Sciatic nerve (tissue), 2 donors: ENCODE measurements at regions not wholly inside any gene's neighbourhood (a gene's known extent, or its start where the extent isn't known, plus 50 kb on each side); places are given as distances from the start of the nearest gene placed in this dataset.

Source experiments
- ATAC-seq: fragments of 200-7000 bp; cut with Tn5 transposase; one replicate; pipeline ENCODE4 v1.9.1; 2020; ENCODE audit warnings: mild to moderate bottlenecking, moderate library complexity
- DNase-seq: peaks from one replicate; pipeline ENCODE4 v3.0.0-alpha.2; 2020; ENCODE audit warnings: low spot score
- intact Hi-C: fragments of 100-400 bp; cut with DNase I; formaldehyde crosslinking; loops from one replicate; pipeline ENCODE4 v1.14.2; 2022
- donor health status: DM: no; HTN: no; CAD: no.
- donor health status: DM: no; HTN: no; CAD: no.

- ATAC-seq, result no peak
These were observed 508.8 kb downstream of the PSAT1 start for GRCh38 chr9:78805771-78806170.

GRCh38 chr9:78806492-78807160 is 509.7 kb downstream of the PSAT1 start:
- intact Hi-C loops, result no loop called here
- ATAC-seq (no peak), DNase-seq (no peak)

More at GRCh38 chr9:78805771-78806170, 508.8 kb downstream of the PSAT1 start:
- intact Hi-C loops, result no loop called here
- DNase-seq, result no peak

DNA sequence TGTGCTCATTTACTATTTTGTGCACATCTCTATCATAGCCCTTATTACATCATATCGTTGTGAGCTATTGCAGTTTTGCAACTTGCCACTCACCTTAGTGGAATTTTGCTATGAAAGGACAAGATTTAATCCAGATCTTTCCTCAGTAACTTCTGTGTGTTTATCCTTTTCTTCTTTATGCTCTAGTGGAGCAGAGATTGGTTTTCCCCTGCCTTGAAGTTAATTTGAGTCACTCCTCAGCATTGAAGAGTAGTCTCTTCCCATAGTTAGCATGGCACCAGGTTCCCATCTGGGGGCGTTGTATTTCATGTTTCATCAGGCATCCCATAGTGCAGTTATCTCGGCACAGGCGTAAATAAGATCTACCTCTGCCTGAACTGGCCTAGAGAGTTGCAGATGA is 510.4 kb downstream of the PSAT1 start:
- ATAC-seq (no peak), DNase-seq (no peak)
- intact Hi-C loops, result no loop called here

GRCh38 chr9:78808048-78808447 is 511.1 kb downstream of the PSAT1 start:
- intact Hi-C loops, result no loop called here
- no peak for ATAC-seq
- DNase-seq, result no peak

- DNase-seq (no peak), ATAC-seq (no peak)
- intact Hi-C loops, result no loop called here
These were observed 514.8 kb downstream of the PSAT1 start for GRCh38 chr9:78811622-78812276.

GRCh38 chr9:78812665-78813064 is 515.7 kb downstream of the PSAT1 start:
- no peak for DNase-seq
- ATAC-seq, result no peak
- intact Hi-C loops, result no loop called here

DNA sequence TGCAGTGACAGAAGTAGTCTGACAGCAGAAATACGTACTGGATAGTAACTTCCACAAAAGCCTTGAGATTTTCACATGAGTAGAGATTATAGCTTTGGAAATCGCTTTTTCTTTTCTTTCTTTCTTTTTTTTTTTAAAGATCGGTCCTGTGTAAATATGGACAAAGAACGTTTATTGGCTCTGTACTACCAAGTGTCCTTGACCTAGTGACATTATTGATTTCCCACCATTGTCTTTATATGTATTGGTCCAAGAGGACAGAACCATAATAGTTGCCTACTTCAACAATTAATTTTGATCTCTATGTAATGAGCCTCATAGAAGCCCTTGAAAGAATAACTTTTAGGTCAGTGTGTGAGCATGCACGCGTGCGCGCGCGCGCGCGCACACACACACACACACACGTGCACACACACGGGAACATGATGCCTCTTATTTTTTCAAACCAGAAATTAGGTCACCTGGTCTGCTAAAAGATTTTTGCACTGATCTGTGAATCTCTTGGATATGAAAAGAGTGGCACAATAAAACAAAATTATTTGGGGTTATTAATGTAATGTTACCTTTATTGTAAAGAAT is 516.8 kb downstream of the PSAT1 start:
- DNase-seq (no peak), ATAC-seq (no peak)
- intact Hi-C loops, result no loop called here

DNA sequence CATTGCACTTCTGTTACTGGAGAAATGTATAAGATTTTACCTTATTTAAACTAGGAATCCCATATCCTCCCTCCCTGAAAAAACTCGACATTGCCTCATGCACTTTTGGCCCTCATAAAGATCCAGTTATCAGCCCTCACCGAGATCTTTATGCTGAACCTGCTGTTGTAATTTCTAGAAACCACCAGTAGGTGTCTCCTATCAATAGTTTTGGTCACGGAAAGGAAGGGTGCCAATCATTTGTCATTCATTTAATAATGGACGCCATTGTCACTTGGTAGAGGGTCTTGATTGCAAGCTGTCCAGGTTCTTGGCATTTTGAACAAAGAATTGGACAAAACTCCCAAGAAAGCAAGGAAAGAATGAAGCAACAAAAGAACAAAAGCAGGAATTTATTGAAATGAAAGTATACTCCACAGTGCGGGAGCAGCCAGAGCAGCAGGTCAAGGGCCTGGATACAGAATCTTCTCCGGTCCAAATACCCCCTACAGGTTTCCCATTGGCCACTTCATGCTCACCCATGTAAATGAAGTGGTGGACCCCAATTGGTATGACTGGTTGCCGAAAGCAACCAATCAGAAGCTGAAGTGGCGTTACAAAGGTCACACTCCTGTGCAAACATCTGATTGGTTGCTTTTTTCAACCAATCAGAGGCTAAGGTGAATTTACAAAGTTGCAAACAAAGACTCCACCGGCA is 524.3 kb downstream of the PSAT1 start:
- intact Hi-C loops, result no loop called here
- no peak for DNase-seq
- no peak for ATAC-seq

GRCh38 chr9:78826527-78826926 is 529.6 kb downstream of the PSAT1 start:
- intact Hi-C loops, result no loop called here
- DNase-seq (no peak), ATAC-seq (no peak)

GRCh38 chr9:78828521-78828920 is 531.6 kb downstream of the PSAT1 start:
- intact Hi-C loops, result no loop called here
- DNase-seq (no peak), ATAC-seq (no peak)

GRCh38 chr9:78830301-78830700 is 533.4 kb downstream of the PSAT1 start:
- ATAC-seq, result no peak
- DNase-seq, result no peak
- intact Hi-C loops, result no loop called here

DNA sequence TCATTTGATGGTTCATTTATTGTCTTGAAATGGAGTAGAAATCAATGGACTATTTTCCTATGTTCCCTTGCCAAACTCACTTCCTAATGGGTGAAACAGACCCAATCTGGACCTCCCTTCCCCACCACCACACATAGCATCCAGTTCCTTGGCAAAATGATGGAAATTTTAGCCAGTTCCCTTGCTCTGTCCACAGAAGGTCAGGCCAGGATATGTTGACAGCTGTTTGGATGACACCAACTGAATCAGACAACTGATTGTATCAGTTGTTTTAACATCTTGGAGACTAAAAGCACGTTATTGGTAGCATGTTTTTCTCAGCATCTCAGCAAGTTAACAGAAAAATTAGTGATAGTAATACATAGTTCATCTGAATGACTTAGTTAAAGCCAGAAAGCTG is 534.8 kb downstream of the PSAT1 start:
- DNase-seq, result no peak
- no peak for ATAC-seq
- intact Hi-C loops, result no loop called here

DNA sequence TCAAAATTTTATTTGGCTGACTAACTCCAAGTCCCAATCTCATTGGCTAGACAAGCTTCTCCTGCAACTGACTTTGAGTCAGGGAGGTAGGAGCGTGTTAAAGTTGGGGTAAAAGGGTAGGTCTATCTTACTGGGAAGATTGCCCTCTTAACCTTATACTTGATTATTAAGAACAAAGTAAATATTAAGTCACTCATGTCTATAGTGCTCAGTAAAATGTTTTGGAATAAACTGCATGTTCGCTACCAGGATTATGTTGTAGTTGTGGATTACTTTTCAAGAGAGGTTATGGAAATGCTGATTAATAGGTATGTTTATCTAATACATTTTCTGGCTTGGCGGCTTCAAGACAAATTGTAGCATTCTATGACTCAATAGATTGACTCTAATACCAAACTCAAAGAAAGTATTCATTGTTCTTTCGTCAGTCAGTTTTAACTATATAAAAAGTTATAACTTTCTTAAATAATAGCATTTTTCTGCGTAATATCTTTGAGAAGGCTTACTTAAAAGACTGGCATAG is 539.1 kb downstream of the PSAT1 start:
- no peak for ATAC-seq
- DNase-seq, result no peak
- intact Hi-C loops, result no loop called here

DNA sequence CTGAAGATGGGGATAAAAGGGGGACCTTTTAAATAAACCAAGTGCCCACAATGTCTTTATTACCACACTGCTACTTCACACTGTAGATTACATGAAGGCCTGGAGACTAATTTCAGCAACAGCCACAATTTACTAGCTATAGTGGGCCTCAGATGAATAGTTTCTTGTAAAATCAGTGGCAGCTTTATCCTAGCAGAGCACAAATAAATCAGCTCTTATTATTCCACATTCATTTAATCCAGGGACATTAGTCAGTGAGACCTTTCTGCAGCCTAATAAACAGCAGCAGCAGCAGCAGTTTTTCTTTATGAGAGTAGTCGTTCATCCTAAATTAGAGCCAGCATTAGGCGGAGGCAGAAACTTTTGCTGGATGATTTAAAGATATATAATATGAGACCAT is 542.3 kb downstream of the PSAT1 start:
- DNase-seq (no peak), ATAC-seq (no peak)
- intact Hi-C loops, result no loop called here

- intact Hi-C loops, result no loop called here
- ATAC-seq (no peak), DNase-seq (no peak)
These were observed 551.1 kb downstream of the PSAT1 start for GRCh38 chr9:78848061-78848460.

DNA sequence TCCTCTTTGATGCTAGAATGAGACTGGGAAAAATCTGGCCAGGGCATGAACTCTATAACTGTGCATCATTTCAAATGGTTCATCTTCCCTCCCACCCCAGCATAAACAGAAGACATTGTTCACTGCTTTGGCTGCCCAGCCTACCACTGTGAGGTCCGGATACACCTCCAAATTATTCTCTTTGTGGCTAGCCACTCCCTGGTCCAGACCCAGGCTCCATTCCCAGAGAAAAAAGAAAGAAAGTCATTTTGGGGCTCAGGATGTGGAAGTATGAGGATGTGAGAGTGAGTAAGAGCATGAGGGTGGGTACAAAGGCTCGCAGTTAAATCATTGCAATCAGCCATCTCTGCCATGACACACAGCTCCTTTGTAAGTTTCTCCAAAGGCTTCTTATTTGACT is 559.2 kb downstream of the PSAT1 start:
- ATAC-seq, result no peak
- DNase-seq, result no peak
- intact Hi-C loops, result no loop called here

DNA sequence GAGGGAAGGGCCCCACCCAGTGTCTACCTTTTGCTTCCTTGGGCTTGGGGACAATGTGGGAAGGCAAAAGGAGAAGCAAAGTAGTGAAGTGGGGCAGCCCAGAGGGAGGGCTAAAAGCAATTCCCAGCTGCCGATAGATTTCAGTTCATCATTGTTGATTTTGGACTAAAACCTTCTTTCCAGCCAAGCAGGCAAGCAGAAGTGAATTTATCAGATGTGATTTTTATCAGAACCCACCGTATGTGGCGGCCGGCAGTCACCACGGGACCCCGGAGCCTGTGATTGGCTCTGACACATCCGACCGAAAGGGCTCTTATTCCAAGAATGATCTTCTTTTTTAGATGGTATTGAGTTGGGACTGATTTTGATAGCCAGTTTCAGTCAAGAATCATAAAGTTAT is 559.9 kb downstream of the PSAT1 start:
- DNase-seq (no peak), ATAC-seq (no peak)
- intact Hi-C loops, result no loop called here

GRCh38 chr9:78857373-78858225 is 560.7 kb downstream of the PSAT1 start:
- intact Hi-C loops, result no loop called here
- DNase-seq (no peak), ATAC-seq (no peak)

GRCh38 chr9:78858266-78858665 is 561.3 kb downstream of the PSAT1 start:
- DNase-seq (no peak), ATAC-seq (no peak)
- intact Hi-C loops, result no loop called here
